ENCODE measurements at regions not wholly inside any gene's neighbourhood (a gene's known extent, or its start where the extent isn't known, plus 50 kb on each side); places are given as distances from the start of the nearest gene placed in this dataset.

DNA sequence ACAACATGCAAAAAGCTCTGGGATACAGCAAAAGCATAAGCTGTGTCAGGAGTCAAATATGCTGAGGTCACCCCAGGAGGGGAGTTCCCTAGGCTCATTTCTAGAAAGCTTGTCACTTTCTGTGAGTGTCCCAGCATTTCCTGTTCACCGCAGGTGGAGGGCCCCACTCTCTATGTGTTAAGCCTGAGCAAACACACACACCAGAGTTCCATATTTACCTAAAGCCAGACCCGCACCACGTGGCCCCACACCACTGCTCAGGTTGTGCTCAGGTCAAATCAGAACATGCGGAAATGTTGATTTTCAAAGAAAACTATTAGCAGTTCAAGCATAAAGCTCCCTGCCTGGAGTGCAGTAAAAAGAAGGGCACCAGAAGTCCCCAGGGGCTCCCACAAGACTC is 259.6 kb upstream of the PPP2R2D start:
- ChIA-PET CTCF (no interaction called here), POLR2A (ENCODE audit: low non-redundant PET) (no interaction called here)
- no peak overlapping the region for H3K27ac ChIP-seq
- DNase-seq (ENCODE audit: low spot score) = no peak
- TF ChIP-seq, protein P1, sequence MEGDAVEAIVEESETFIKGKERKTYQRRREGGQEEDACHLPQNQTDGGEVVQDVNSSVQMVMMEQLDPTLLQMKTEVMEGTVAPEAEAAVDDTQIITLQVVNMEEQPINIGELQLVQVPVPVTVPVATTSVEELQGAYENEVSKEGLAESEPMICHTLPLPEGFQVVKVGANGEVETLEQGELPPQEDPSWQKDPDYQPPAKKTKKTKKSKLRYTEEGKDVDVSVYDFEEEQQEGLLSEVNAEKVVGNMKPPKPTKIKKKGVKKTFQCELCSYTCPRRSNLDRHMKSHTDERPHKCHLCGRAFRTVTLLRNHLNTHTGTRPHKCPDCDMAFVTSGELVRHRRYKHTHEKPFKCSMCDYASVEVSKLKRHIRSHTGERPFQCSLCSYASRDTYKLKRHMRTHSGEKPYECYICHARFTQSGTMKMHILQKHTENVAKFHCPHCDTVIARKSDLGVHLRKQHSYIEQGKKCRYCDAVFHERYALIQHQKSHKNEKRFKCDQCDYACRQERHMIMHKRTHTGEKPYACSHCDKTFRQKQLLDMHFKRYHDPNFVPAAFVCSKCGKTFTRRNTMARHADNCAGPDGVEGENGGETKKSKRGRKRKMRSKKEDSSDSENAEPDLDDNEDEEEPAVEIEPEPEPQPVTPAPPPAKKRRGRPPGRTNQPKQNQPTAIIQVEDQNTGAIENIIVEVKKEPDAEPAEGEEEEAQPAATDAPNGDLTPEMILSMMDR (conservative IDR thresholded peaks at IDR 0.05; ENCODE audit: low read depth) = no peak

DNA sequence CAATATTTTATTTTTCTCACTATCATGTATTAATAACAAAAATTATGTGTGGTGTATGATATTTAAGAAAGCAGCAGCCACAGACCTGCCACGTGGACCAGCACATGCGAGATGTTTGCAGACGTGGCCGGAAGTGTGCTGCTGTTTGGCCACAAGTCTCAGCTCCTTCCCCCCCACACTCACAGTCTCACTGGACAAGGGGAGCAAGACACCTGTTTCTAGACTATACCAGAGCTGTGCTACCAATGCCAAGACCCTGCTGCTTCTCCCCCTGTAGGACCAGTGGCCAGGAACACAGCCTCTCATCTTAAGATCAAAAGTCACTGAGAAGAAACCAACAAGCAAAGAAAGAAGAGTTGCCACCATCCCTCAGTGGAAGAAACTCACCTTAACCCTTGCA is 258.9 kb upstream of the PPP2R2D start:
- ChIA-PET CTCF (no interaction called here), POLR2A (ENCODE audit: low non-redundant PET) (no interaction called here)
- no peak for DNase-seq (ENCODE audit: low spot score)
- TF ChIP-seq, protein P1 (conservative IDR thresholded peaks at IDR 0.05; ENCODE audit: low read depth) = no peak
- no peak overlapping the region for H3K27ac ChIP-seq

DNA sequence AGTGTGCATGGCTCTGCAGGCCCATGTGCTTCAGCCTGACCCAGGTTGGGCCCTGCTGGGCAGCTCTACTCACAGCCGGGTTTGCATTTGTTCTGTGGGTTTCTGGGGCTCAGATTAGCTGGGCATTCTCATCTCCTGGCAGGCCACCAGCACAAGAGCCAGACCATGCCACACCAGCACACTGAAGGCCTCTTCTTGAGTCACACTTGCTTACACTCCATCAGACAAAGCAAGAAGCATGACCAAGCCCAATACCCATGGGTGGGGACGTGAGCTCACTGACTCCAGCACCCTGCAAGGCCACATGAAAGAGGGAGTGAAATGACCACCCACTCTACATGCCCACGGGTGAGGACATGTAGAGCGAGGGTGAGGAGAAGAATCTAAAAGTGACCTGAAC is 257.8 kb upstream of the PPP2R2D start:
- no peak for DNase-seq (ENCODE audit: low spot score)
- CTCF ChIA-PET = no interaction called here
- POLR2A ChIA-PET (ENCODE audit: low non-redundant PET) = no interaction called here
- TF ChIP-seq, protein P1 (conservative IDR thresholded peaks at IDR 0.05; ENCODE audit: low read depth) = no peak
- no peak overlapping the region for H3K27ac ChIP-seq

DNA sequence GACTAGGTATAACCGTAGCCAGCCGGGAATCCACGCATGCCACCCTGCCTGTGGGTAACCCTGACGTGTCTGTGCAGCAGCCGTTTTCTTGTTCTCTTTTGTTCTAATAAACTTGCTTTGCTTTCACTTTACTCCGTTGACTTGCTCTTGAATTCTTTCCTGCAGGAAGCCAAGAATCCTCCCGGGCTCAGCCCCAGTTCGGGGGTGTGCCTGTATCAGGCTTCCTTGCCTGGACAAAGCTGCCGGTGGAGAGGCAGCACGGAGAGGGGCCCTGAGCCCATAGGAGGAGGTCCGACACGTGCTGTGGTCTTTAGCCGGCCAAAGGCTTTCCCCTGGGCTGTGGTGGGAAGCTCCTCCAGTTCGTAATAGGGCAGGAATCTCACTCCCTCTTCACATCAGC is 256.5 kb upstream of the PPP2R2D start:
- TF ChIP-seq, protein P1 (conservative IDR thresholded peaks at IDR 0.05; ENCODE audit: low read depth) = no peak
- CTCF ChIA-PET = interaction anchor here (0.6 kb wide), 1 partner anchor 147 kb away, joined by 3 read pairs; no protein-coding TSS in a partner anchor
- POLR2A ChIA-PET (ENCODE audit: low non-redundant PET) = no interaction called here
- DNase-seq (ENCODE audit: low spot score) = no peak
- H3K27ac ChIP-seq = no peak overlapping the region

DNA sequence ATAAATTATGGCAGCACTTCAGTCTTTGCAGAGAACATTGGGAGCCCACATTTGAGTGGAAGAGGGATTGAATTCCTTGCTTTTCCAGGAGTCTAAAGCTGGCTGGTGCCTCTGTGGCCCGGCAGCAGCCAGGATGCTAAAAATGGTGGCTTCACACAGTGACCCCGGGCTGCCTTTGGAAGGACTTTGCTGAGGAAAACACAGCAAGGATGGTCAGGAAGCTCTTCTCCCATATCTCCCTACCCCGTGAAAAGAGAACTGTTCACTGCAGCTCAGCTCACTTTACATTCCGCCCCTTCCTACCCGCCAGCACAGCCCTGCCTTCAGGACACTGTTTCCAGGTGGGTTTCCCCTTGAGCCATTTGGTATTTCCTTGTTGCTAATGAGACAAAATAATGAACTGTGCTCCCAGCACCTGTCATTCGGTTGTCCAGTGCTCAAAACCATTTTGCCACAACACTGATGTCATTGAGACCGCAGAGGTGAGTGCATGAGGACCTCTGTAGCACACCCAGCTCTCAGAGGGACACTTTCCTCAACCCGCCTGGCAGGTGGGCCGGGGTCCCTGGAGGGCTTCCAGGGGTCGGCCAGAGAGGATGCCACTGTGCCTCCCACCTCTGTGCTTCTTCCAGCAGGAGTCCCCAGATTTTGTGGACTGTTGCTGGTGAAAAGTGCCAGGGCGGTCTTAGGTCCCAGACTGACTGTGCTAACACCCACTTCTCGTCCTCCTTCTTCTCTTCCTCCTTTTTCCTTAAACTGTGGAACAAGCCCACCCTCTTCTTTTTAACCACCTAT is 255.7 kb upstream of the PPP2R2D start:
- no peak overlapping the region for H3K27ac ChIP-seq
- POLR2A ChIA-PET (ENCODE audit: low non-redundant PET) = no interaction called here
- CTCF ChIA-PET = interaction anchor here (0.6 kb wide), 1 partner anchor 148 kb away, joined by 3 read pairs; no protein-coding TSS in a partner anchor
- TF ChIP-seq, protein P1 (conservative IDR thresholded peaks at IDR 0.05; ENCODE audit: low read depth) = no peak
- DNase-seq (ENCODE audit: low spot score) = no peak

DNA sequence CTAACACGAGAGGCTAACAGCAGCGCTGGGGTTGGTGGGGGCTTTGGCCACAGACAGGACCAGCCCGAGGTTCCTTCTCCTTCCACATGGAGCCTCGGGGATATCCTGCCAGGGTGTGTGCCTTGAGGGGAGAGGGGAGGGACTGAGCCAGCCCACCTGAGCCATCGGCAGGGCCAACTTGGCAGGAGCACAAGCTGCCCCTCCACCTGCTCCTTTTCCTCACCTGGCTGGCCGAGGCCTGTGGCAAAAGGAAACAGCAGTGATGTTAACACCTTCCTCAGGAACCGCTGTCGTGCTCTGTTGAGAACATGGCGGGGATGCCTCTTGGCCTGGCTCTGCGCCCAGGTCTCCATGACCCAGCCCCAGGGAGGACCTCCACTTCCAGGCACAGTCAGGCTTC is 255.1 kb upstream of the PPP2R2D start:
- CTCF ChIA-PET = no interaction called here
- H3K27ac ChIP-seq = no peak overlapping the region
- DNase-seq (ENCODE audit: low spot score) = no peak
- TF ChIP-seq, protein P1 (conservative IDR thresholded peaks at IDR 0.05; ENCODE audit: low read depth) = no peak
- POLR2A ChIA-PET (ENCODE audit: low non-redundant PET) = no interaction called here
